Spleen (tissue), 11 donors: ENCODE measurements at regions not wholly inside any gene's neighbourhood (a gene's known extent, or its start where the extent isn't known, plus 50 kb on each side); places are given as distances from the start of the nearest gene placed in this dataset.

Experiments
- DNase-seq: peaks from one replicate; pipeline ENCODE4 v3.0.0-alpha.2; 2020
- H3K27ac ChIP-seq, 8 donors: fragments of 200-600 bp; sonication (generic) in 7 of 8; 1 replicate in 4 of 8; 2 replicates in 4 of 8; pipeline versions ENCODE4 v1.5.0 to v1.8.0; 2016 to 2021; ENCODE audit warnings: inconsistent platforms in 4 of 8, mild to moderate bottlenecking in 4 of 8, moderate library complexity in 1 of 8
- H3K27me3 ChIP-seq, 7 donors: fragments of 200-600 bp; sonication (generic) in 6 of 7; replicated peaks in 1 of 7; 1 replicate in 4 of 7; 2 replicates in 3 of 7; pipeline versions ENCODE4 v1.5.0 to v1.8.0; 2016 to 2021; ENCODE audit warnings: inconsistent platforms in 3 of 7, mild to moderate bottlenecking in 1 of 7
- H3K36me3 ChIP-seq, 6 donors: fragments of 200-600 bp; sonication (generic) in 5 of 6; 1 replicate in 4 of 6; 2 replicates in 2 of 6; pipeline versions ENCODE4 v1.5.0 to v1.8.0; 2016 to 2021; ENCODE audit warnings: inconsistent platforms in 2 of 6
- H3K4me1 ChIP-seq, 6 donors: fragments of 200-600 bp; sonication (generic) in 5 of 6; 1 replicate in 3 of 6; 2 replicates in 3 of 6; pipeline versions ENCODE4 v1.5.0 to v1.8.0; 2016 to 2021; ENCODE audit warnings: inconsistent platforms in 3 of 6
- H3K4me3 ChIP-seq, 8 donors: fragments of 200-600 bp; sonication (generic) in 7 of 8; 1 replicate in 4 of 8; 2 replicates in 4 of 8; pipeline versions ENCODE4 v1.5.0 to v1.8.0; 2016 to 2021; ENCODE audit warnings: inconsistent platforms in 4 of 8, mild to moderate bottlenecking in 4 of 8, moderate library complexity in 2 of 8
- H3K9me3 ChIP-seq, 8 donors: fragments of 200-600 bp; sonication (generic) in 7 of 8; 1 replicate in 4 of 8; 2 replicates in 4 of 8; pipeline versions ENCODE4 v1.5.0 to v1.8.0; 2016 to 2021; ENCODE audit warnings: inconsistent platforms in 4 of 8
- POLR2A ChIP-seq, 3 donors: fragments of 450-650 bp; IDR thresholded peaks; one replicate each; pipeline ENCODE4 v1.5.1; 2017; ENCODE audit warnings: antibody characterized with exemption in 3 of 3, mild to moderate bottlenecking in 1 of 3
- POLR2AphosphoS5 ChIP-seq, 3 donors: sonication (generic); formaldehyde crosslinking; IDR thresholded peaks; one replicate each; pipeline ENCODE4 v1.5.1; 2017; ENCODE audit warnings: antibody characterized with exemption in 3 of 3
- WGBS, 5 donors: extraction: QIAGEN DNeasy Blood & Tissue Kit in 3 of 5; methylation state at CpG; one replicate each; pipeline versions ENCODE4 v1.1.5 to v1.1.7; 2013 to 2018; 5-methylcytosine and 5-hydroxymethylcytosine counted together
- intact Hi-C: fragments of 100-400 bp; cut with DNase I; formaldehyde crosslinking; loops from one replicate; pipeline ENCODE4 v1.15.0; 2023; ENCODE audit warnings: low total_unique reads
- TF ChIP-seq, protein P1 (sequence below), 11 experiments: fragments of 200-600 bp in 7 of 11; fragments of 450-650 bp in 4 of 11; sonication (generic) in 4 of 11; IDR thresholded peaks in 8 of 11; conservative IDR thresholded peaks in 3 of 11; 1 replicate in 7 of 11; 2 replicates in 4 of 11; pipeline versions ENCODE4 v1.4.0 to v1.8.0; 2016 to 2021; ENCODE audit warnings: antibody characterized with exemption in 11 of 11, inconsistent platforms in 4 of 11, mild to moderate bottlenecking in 1 of 11
- donor health status: healthy with polysubstance abuse.
- donor health status: DM: no; HTN: no; CAD: no; lungs with moderate emphysema.
- donor health status: DM: no; HTN: no; CAD: no.
- donor health status: Bipolar disorder and iron deficiency.
- donor health status: healthy.
- donor health status: DM: no; HTN: no; CAD: no.
- donor health status: DM: yes; HTN: yes; CAD: no.

DNA sequence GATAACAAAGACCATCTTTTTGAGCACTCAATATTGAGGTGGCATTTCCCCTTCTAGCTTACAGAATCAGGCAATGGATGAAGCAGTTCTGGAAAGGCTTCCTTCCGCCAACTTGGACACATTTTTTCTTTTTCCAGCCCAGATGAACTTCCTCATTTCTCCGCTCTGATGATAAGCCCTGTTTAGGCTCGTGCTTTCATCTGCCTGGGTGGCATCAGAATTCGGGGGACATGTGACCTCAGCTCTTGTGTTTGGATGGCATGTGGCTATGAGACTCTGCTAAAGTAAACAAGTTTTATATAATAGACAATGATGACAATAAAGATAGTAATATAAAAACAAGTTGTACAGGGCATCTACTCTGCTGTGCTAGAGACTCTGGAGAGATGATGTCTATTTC, 796.7 kb downstream of the DHX35 start:
- DNase-seq: no peak
- H3K9me3 ChIP-seq: peaks cover 0 to 8% (median 2%) of the 10 kb centered on the region in 8 donors
- H3K36me3 ChIP-seq: no peaks in the 10 kb centered on the region
- H3K4me3 ChIP-seq: no peak overlapping the region
- H3K27me3 ChIP-seq: no peaks in the 10 kb centered on the region
- no peak overlapping the region for H3K27ac ChIP-seq
- H3K4me1 ChIP-seq: no peaks in the 10 kb centered on the region
- 39 to 44% (median 44%) methylated on average over 4 of the region's 4 CpGs for WGBS, 5 donors
- TF ChIP-seq POLR2AphosphoS5 (IDR thresholded peaks at IDR 0.05) (no peak), POLR2A (IDR thresholded peaks at IDR 0.05) (no peak)
- TF ChIP-seq, protein P1, sequence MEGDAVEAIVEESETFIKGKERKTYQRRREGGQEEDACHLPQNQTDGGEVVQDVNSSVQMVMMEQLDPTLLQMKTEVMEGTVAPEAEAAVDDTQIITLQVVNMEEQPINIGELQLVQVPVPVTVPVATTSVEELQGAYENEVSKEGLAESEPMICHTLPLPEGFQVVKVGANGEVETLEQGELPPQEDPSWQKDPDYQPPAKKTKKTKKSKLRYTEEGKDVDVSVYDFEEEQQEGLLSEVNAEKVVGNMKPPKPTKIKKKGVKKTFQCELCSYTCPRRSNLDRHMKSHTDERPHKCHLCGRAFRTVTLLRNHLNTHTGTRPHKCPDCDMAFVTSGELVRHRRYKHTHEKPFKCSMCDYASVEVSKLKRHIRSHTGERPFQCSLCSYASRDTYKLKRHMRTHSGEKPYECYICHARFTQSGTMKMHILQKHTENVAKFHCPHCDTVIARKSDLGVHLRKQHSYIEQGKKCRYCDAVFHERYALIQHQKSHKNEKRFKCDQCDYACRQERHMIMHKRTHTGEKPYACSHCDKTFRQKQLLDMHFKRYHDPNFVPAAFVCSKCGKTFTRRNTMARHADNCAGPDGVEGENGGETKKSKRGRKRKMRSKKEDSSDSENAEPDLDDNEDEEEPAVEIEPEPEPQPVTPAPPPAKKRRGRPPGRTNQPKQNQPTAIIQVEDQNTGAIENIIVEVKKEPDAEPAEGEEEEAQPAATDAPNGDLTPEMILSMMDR (IDR thresholded peaks at IDR 0.05 in 8 of 11, conservative IDR thresholded peaks at IDR 0.05 in 3 of 11): no peak
- intact Hi-C loops: no loop called here

DNA sequence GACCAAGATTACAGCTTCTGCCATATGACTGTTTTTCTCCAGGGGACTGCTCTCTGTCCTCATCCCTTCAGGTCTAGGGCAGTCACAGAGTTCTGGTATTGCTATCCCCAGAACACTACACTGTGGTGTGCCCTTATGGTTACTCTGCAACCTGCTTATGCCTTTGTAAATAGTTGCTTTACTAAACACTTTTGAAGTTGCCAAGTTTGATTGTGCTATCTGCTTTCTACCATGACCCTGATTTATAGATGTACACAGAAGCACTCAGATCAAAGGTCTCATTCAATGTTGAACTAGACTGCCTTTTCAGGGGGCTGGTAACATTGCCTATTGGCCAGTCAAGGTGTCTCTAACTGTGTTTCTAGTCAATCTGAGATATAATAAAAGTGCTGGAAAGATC, 794.7 kb downstream of the DHX35 start:
- TF ChIP-seq, protein P1 (IDR thresholded peaks at IDR 0.05 in 8 of 11, conservative IDR thresholded peaks at IDR 0.05 in 3 of 11): no peak
- no peak for TF ChIP-seq POLR2A (IDR thresholded peaks at IDR 0.05)
- no peak for TF ChIP-seq POLR2AphosphoS5 (IDR thresholded peaks at IDR 0.05)
- Histone ChIP-seq H3K27ac (no peak overlapping the region), H3K9me3 (no peaks in the 10 kb centered on the region), H3K4me1 (no peaks in the 10 kb centered on the region), H3K4me3 (no peak overlapping the region), H3K36me3 (no peaks in the 10 kb centered on the region), H3K27me3 (no peaks in the 10 kb centered on the region)
- intact Hi-C loops: no loop called here
- no peak for DNase-seq

DNA sequence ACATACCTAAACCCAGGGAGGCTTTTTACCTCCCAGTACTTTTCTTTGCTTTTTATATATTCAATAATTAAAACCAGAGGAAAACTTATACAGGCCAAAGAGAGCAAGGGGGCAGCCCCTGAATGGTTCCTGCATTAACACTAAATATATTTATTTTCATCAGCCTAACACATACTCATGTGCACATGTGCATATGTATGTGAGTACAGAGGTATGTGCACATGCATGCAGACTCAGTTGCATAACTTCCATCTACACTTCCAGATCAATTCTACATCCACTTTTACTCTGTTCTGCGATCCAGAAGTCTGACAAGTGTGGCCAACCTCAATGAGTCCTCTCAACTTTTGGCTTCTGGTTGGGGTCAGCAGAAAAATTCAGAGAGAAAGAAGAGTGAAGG, 794.2 kb downstream of the DHX35 start:
- WGBS, 5 donors: 79 to 92% (median 86%) methylated on average over 1 of the region's 1 CpG
- TF ChIP-seq POLR2AphosphoS5 (IDR thresholded peaks at IDR 0.05): no peak
- TF ChIP-seq POLR2A (IDR thresholded peaks at IDR 0.05): no peak
- TF ChIP-seq, protein P1 (IDR thresholded peaks at IDR 0.05 in 8 of 11, conservative IDR thresholded peaks at IDR 0.05 in 3 of 11): no peak
- H3K4me3 ChIP-seq: no peak overlapping the region
- H3K4me1 ChIP-seq: no peaks in the 10 kb centered on the region
- no peaks in the 10 kb centered on the region for H3K9me3 ChIP-seq
- intact Hi-C loops: no loop called here
- H3K27me3 ChIP-seq: no peaks in the 10 kb centered on the region
- no peaks in the 10 kb centered on the region for H3K36me3 ChIP-seq
- DNase-seq: no peak
- no peak overlapping the region for H3K27ac ChIP-seq

DNA sequence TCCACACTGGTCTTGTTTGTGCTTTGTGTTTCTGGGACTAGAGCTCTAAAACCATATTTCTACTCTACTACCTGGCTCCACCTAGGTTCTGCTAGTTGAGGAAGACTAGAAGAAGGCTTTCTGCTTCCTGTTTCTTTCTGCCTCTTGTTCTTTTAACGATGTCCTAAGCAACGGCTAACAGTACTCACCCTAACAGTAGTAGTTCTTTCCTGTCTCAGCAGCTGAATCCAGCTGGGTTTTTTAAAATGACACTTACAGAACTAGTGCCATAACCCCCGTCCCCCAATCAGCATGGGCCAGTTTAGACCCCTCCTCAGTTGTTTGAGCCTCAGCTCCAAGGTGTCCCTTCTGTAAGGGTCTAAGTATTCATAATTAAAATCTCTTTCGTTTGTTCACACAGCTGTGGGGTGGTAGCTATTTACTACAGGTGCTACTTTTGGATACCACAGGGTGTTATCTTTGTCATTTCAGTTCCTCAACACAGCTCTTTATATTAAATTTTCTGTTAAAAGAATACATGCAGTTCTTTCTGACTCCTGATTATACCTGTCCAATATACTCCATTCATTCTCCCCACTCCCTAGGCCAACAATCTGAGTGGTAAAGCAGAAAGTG, 790.2 kb downstream of the DHX35 start:
- Histone ChIP-seq H3K4me3 (no peak overlapping the region), H3K27me3 (no peaks in the 10 kb centered on the region), H3K36me3 (no peaks in the 10 kb centered on the region), H3K9me3 (peaks cover 0 to 38% (median 28%) of the 10 kb centered on the region in 8 donors), H3K27ac (no peak overlapping the region), H3K4me1 (no peaks in the 10 kb centered on the region)
- WGBS, 5 donors: 34 to 65% (median 53%) methylated on average over 4 of the region's 4 CpGs
- intact Hi-C loops: no loop called here
- no peak for DNase-seq
- no peak for TF ChIP-seq POLR2A (IDR thresholded peaks at IDR 0.05)
- TF ChIP-seq, protein P1 (IDR thresholded peaks at IDR 0.05 in 8 of 11, conservative IDR thresholded peaks at IDR 0.05 in 3 of 11): no peak
- TF ChIP-seq POLR2AphosphoS5 (IDR thresholded peaks at IDR 0.05): no peak
